ENCODE measurements at regions not wholly inside any gene's neighbourhood (a gene's known extent, or its start where the extent isn't known, plus 50 kb on each side); places are given as distances from the start of the nearest gene placed in this dataset.

GRCh38 chr4:104344342-104344980 is 150.2 kb downstream of the CXXC4 start (continued):
- TF ChIP-seq ZNF114 (CRISPR knock-in tag; IDR thresholded peaks at IDR 0.05) (no peak), EZH2 (IDR thresholded peaks at IDR 0.05; ENCODE audit: low read depth, unreplicated experiment) (no peak), ZNF331 (CRISPR knock-in tag; IDR thresholded peaks at IDR 0.05; ENCODE audit: low read depth) (no peak), STAT1 (IDR thresholded peaks at IDR 0.05; ENCODE audit: unreplicated experiment) (no peak), REST (IDR thresholded peaks at IDR 0.05; ENCODE audit: unreplicated experiment) (no peak), NANOG (IDR thresholded peaks at IDR 0.05; ENCODE audit: borderline replicate concordance) (no peak), CTCF (conservative IDR thresholded peaks at IDR 0.05; ENCODE audit: low read depth in 2 of 2) (no peak), CREB1 (CRISPR knock-in tag; IDR thresholded peaks at IDR 0.05; ENCODE audit: low read depth) (no peak), EZH2phosphoT487 (IDR thresholded peaks at IDR 0.05; ENCODE audit: unreplicated experiment) (no peak), JUNB (IDR thresholded peaks at IDR 0.05; ENCODE audit: unreplicated experiment) (no peak)

- H3K27me3 ChIP-seq (ENCODE audit: insufficient read depth) = no peaks in the 10 kb centered on the region
- no peaks in the 10 kb centered on the region for H3K4me1 Mint-ChIP-seq
- H3K27me3 Mint-ChIP-seq (ENCODE audit: insufficient read depth, low read depth, poor library complexity) = no peaks in the 10 kb centered on the region
- H3K9me3 Mint-ChIP-seq = peaks cover 14% of the 10 kb centered on the region; the same call in 2 of the 3 replicates
- no peak for DNase-seq (ENCODE audit: low spot score)
- H2AFZ ChIP-seq = no peak overlapping the region
- no peak overlapping the region for H3K27ac Mint-ChIP-seq
- no peak for ATAC-seq
- H3K4me3 Mint-ChIP-seq = no peak overlapping the region
- H3K27ac ChIP-seq (ENCODE audit: low read depth) = no peak overlapping the region
- H3K9me2 ChIP-seq (ENCODE audit: insufficient read depth) = no peaks in the 10 kb centered on the region
- H3K79me2 ChIP-seq (replicated peaks; ENCODE audit: insufficient read depth) = no peaks in the 10 kb centered on the region
- H3K4me2 ChIP-seq = no peak overlapping the region
- no peak overlapping the region for H3K4me3 ChIP-seq
- no peaks in the 10 kb centered on the region for H3K36me3 Mint-ChIP-seq (ENCODE audit: low read depth)
- no peaks in the 10 kb centered on the region for H4K20me1 ChIP-seq (replicated peaks; ENCODE audit: insufficient read depth)
- no peaks in the 10 kb centered on the region for H3F3A ChIP-seq (replicated peaks; ENCODE audit: low read depth)
- H3K36me3 ChIP-seq (ENCODE audit: insufficient read depth) = no peaks in the 10 kb centered on the region
- H3K4me1 ChIP-seq (ENCODE audit: insufficient read depth) = no peaks in the 10 kb centered on the region
- TF ChIP-seq STAT1 (IDR thresholded peaks at IDR 0.05; ENCODE audit: unreplicated experiment) = no peak
- TF ChIP-seq, protein P1, sequence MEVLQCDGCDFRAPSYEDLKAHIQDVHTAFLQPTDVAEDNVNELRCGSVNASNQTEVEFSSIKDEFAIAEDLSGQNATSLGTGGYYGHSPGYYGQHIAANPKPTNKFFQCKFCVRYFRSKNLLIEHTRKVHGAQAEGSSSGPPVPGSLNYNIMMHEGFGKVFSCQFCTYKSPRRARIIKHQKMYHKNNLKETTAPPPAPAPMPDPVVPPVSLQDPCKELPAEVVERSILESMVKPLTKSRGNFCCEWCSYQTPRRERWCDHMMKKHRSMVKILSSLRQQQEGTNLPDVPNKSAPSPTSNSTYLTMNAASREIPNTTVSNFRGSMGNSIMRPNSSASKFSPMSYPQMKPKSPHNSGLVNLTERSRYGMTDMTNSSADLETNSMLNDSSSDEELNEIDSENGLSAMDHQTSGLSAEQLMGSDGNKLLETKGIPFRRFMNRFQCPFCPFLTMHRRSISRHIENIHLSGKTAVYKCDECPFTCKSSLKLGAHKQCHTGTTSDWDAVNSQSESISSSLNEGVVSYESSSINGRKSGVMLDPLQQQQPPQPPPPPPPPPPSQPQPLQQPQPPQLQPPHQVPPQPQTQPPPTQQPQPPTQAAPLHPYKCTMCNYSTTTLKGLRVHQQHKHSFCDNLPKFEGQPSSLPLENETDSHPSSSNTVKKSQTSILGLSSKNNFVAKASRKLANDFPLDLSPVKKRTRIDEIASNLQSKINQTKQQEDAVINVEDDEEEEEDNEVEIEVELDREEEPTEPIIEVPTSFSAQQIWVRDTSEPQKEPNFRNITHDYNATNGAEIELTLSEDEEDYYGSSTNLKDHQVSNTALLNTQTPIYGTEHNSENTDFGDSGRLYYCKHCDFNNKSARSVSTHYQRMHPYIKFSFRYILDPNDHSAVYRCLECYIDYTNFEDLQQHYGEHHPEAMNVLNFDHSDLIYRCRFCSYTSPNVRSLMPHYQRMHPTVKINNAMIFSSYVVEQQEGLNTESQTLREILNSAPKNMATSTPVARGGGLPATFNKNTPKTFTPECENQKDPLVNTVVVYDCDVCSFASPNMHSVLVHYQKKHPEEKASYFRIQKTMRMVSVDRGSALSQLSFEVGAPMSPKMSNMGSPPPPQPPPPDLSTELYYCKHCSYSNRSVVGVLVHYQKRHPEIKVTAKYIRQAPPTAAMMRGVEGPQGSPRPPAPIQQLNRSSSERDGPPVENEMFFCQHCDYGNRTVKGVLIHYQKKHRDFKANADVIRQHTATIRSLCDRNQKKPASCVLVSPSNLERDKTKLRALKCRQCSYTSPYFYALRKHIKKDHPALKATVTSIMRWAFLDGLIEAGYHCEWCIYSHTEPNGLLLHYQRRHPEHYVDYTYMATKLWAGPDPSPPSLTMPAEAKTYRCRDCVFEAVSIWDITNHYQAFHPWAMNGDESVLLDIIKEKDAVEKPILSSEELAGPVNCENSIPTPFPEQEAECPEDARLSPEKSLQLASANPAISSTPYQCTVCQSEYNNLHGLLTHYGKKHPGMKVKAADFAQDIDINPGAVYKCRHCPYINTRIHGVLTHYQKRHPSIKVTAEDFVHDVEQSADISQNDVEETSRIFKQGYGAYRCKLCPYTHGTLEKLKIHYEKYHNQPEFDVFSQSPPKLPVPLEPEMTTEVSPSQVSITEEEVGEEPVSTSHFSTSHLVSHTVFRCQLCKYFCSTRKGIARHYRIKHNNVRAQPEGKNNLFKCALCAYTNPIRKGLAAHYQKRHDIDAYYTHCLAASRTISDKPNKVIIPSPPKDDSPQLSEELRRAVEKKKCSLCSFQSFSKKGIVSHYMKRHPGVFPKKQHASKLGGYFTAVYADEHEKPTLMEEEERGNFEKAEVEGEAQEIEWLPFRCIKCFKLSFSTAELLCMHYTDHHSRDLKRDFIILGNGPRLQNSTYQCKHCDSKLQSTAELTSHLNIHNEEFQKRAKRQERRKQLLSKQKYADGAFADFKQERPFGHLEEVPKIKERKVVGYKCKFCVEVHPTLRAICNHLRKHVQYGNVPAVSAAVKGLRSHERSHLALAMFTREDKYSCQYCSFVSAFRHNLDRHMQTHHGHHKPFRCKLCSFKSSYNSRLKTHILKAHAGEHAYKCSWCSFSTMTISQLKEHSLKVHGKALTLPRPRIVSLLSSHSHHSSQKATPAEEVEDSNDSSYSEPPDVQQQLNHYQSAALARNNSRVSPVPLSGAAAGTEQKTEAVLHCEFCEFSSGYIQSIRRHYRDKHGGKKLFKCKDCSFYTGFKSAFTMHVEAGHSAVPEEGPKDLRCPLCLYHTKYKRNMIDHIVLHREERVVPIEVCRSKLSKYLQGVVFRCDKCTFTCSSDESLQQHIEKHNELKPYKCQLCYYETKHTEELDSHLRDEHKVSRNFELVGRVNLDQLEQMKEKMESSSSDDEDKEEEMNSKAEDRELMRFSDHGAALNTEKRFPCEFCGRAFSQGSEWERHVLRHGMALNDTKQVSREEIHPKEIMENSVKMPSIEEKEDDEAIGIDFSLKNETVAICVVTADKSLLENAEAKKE (CRISPR knock-in tag; IDR thresholded peaks at IDR 0.05) = no peak
Measured at GRCh38 chr4:104334410-104334809, 160.3 kb downstream of the CXXC4 start.

All from GM23338 (cell line).